ENCODE measurements at regions not wholly inside any gene's neighbourhood (a gene's known extent, or its start where the extent isn't known, plus 50 kb on each side); places are given as distances from the start of the nearest gene placed in this dataset.
"Not testable (repeated sequence)": the region's sequence is repeated elsewhere in the genome, so short reads cannot be mapped to it uniquely, and the experiment has no call there.

DNA sequence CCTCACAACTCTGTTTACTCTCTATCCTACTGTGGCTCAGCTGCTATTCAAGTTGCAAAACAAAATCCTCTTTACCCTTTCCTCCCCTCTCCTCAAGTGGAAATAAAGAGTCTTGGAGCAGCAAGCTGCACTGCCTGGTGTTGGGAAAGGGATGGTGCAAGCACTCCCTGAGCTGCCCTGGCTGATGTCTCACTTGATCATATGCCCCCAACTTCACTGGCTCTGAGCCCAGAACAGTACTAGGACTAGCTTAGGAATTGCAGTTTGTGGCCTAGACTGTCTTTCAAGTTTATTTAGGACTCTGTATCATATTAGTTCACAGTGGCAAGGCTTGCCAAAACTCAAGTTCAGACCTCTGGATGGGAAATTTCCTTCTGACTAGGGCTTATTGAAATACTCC lies 1683.8 kb upstream of the SEL1L start:
- DNase-seq (ENCODE audit: low read depth): peak; percentile 59

DNA sequence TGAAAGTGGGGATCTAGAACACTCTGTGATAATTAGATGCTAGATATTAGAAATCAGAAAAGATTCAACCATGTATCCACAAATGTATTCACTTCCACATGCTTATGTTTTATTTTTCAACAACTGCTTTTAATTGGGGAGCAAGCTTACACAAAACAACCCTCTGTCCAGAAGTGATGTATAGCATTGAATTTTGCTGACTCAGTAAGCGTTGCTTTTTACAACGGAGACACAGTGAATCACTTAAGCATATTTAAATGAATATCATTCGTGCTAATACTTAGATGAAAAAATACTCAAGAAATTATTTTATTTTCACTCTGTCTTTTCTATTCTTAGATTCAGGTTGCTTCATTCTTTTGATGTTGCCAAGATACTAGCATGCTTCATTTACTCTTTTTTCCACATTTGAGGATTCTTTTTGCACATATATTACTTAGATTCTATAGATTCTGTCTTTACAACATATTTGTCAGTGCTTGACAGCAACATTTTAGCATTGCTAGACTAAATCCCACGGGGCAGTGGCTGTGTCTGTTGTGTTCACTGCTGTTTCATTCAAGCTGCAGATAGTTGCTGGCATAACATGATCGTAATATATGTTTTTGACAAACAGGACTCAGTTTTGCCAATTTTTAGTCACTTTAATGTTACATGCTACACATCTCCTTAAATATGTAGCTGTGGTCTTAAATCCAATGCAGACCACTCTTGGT lies 1714.4 kb upstream of the SEL1L start:
- no peak for DNase-seq (ENCODE audit: low read depth)

DNA sequence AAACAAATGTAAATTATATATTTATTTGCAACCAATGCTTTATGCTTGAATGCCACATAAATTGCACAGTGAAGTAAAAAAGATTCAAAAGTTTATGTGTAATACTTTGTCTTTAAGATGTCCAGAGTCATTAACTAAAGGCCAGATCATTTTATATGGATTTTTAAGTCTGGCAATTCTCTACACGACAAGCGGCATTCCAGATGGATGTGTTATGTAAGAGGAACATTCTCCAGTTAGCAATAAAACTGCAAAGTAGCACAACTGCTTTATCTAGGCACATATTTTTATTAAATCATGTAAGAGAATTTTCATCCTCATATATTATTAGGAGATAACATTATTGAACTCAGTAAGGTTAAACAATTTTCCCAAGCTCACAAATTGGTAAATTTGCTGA lies 1717.7 kb upstream of the SEL1L start:
- DNase-seq (ENCODE audit: low read depth): no peak

DNA sequence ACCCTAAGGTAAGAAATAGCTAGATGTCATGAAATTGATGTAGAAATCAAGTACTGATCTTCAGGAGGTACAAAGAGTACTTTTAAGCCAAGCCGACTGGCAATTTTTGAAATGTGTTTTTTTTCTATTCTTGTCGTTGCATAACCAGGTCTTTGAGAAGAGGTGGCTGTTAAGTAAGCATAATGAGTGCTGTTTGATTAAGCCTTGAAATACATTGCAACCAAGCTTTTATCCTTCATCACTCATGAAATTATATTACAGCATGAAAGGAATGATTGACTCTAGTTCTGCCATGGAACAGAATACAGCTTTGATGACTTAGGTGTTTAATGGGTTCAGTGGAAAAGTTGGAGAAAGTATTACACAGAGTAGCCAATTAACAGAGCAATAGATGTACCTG lies 1720.2 kb upstream of the SEL1L start:
- DNase-seq (ENCODE audit: low read depth): no peak

- no peak for DNase-seq (ENCODE audit: low read depth)
Observed at GRCh38 chr14:83255015-83255726, 1721.5 kb upstream of the SEL1L start.

GRCh38 chr14:83255727-83256090 lies 1722.1 kb upstream of the SEL1L start:
- no peak for DNase-seq (ENCODE audit: low read depth)

DNA sequence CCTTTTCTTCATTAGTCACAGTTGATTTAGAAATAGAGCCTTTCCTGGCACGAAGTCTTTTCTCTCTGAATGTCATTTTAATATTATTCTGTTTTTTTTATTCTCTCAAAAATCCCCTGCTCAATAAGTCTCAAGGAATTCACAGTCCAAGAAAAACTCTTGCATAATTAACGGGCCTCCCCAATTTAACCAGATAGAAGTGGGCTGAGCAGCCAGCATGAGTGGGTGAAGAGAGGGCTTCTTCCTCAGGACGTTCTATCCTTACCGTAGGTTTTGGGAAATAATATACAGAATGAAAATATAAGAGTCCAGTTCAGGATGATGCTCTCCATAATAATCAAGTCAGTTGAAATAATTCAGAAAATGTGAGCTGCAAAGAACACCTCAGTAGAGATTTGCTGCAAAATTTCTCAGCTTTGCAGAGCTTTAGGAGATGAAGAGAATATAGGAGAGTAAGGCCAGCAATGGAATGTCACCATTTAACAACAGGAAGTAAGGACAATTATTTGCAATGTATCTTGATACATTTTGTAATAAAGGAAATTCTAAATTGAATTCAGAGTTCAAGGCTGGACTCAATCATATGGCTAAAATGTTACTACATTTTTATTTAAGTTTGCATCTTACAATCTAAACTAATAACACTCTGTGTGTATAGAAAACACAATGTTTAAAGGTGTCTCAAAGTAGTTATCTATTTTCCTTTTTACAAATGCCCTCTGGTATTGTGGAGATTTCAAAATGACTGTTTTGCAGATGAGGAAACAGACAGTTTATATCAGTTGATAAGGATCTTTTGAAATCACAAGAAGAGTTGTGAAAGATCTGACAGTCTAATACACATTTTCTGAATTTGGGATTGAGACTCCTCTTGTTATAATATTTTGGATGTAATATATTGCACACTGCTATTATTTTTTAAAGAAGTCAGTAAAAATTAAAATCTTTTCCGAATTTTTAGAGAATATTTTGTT lies 1724.1 kb upstream of the SEL1L start:
- no peak for DNase-seq (ENCODE audit: low read depth)

DNA sequence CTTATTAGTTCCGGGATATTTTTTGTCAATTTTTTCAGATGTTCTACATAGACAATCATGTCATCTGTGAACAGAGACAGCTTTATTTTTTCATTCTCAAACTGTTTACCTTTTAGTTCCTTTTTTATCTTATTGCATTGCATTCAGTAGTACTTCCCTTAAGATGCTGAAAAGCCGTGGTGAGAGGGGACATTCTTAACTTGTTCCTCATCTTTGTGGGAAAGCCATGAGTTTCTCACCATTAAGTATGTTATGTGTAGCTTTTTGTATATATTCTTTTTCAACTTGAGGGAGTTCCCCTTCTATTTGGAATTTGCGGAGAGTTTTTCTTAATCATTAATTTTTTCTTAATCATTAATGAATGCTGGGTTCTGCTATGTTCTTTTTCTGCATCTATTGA lies 1727.1 kb upstream of the SEL1L start:
- DNase-seq (ENCODE audit: low read depth): no peak

GRCh38 chr14:83269583-83269982 lies 1735.9 kb upstream of the SEL1L start:
- no peak for DNase-seq (ENCODE audit: low read depth)

DNA sequence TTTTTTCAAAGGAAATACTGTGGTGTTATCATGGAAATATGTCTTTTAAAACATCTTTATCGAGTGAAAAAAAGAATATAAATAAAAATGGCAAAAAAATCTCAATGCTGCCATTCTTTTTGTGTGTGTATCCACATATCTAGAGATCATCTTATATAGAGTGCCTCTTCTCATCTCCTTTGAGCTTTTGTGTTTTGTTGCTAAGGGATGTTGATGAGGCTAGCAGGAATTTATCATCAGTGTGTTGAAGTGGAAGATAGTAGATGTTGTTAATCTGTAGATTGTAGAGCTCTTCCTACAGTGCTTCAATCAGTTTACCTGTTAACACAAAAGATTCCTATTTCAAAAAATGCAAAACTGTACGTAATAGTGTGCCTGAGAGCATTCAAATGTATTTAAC lies 1738.0 kb upstream of the SEL1L start:
- no peak for DNase-seq (ENCODE audit: low read depth)

DNA sequence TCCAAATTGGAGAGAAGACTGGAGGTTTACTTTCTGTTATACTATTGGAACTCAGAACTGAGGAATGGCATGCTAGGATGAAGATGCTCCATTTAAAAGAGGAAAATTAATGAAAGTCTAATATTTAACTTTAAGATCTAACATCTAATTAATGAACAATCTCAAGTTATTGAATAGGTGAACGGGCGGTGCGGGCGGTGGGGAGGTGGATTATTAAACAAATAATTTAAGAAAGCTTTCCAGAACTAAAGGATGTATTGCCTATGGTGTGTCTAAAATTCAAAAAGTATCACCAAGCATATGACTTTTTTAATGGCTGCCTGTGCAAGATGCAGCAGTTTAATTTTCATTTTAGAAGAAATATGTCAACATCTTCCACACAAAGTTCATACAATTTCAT lies 1747.1 kb upstream of the SEL1L start:
- no peak for DNase-seq (ENCODE audit: low read depth)

GRCh38 chr14:83282706-83283105 lies 1749.1 kb upstream of the SEL1L start:
- no peak for DNase-seq (ENCODE audit: low read depth)

DNA sequence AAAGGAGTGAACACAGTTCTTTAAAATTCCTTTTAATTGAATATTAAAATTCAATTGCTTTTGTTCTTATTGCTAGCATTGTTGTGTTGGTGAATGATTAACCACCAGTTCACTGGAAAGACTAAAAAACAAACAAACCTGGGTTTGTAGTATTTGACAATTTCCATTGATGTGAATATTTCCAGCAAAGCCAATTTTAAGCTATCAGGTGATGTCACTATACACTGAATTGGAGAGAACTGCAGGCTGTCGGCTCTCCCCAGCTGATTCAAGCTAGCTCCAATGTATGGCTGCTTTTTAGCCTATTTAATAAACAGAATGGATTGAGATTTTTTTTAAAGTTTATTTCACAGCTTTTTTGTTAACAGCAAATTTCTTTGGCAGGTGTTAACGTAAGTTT lies 1753.6 kb upstream of the SEL1L start:
- DNase-seq (ENCODE audit: low read depth): no peak

DNA sequence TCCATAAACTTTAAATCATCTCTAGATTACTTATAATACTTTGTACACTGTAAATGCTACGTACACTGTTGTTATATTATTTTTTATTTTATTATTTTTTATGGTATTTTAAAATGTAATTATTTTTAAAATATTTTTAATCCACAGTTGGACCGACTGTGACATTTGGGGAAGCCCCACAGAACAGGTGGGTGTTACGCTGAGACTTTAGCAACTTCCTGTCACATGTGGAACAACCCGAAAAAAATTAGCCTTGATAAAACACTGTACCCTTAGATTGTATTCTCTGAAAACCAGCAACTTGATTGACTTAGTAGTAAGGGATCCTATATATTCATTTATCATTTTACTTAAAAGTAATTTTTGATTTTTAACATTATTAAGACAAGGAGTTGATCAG lies 1755.7 kb upstream of the SEL1L start:
- no peak for DNase-seq (ENCODE audit: low read depth)

DNA sequence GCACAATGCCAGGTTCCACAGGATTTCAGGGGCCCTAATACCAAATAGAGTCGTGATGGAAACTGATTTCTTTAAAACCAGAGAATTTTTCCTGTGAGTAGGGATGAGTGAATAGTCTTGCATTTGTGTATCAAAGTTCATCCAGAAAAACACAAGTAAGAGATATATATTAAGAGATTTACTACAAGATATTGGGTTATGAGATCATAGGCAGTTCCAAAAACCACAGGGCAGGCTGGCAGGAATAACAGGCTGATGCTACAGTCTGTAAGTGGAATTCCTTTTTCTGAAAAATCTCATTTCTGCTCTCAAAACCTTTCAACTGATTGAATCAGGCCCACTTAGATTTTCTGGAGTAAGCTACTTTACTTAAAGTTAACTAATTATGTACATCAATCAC lies 1756.2 kb upstream of the SEL1L start:
- no peak for DNase-seq (ENCODE audit: low read depth)

DNA sequence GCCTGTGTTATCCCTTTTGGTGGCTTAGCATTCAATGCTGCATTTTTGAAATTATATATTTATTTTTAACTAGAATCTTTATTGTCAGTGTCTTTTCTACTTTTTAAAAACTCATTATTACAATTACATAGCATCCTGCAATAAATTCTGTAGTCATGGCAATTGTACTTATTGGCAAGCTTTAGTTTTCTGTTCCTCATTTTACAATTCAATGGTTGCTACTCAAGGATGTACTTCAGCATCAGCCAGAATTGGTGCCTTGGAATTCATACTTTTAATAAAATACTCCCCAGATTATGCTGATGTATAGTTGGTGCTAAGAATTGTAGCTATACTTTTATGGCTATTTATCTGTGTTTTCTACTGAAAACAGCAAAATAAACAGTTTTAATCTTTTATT lies 1756.8 kb upstream of the SEL1L start:
- DNase-seq (ENCODE audit: low read depth): no peak

- DNase-seq (ENCODE audit: low read depth): no peak
Observed at GRCh38 chr14:83291714-83292113, 1758.1 kb upstream of the SEL1L start.

- peak; percentile 63 for DNase-seq (ENCODE audit: low read depth)
Observed at GRCh38 chr14:83294941-83295340, 1761.3 kb upstream of the SEL1L start.

GRCh38 chr14:83297361-83297760 lies 1763.7 kb upstream of the SEL1L start:
- DNase-seq (ENCODE audit: low read depth): no peak

DNA sequence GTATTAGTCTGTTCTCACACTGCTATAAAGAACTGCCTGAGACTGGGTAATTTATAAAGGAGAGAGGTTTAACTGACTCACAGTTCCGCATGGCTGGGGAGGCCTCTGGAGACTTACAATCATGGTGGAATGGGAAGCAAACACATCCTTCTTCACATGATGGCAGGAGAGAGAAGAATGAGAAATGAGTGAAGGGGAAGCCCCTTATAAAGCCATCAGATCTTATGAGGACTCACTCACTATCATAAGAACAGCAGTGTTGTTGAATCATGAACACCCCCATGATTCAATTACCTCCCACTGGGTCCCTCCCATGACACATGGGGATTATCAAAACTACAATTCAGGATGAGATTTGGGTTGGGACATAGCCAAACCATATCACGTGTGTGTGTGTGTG lies 1764.4 kb upstream of the SEL1L start:
- DNase-seq (ENCODE audit: low read depth): not testable (repeated sequence)

DNA sequence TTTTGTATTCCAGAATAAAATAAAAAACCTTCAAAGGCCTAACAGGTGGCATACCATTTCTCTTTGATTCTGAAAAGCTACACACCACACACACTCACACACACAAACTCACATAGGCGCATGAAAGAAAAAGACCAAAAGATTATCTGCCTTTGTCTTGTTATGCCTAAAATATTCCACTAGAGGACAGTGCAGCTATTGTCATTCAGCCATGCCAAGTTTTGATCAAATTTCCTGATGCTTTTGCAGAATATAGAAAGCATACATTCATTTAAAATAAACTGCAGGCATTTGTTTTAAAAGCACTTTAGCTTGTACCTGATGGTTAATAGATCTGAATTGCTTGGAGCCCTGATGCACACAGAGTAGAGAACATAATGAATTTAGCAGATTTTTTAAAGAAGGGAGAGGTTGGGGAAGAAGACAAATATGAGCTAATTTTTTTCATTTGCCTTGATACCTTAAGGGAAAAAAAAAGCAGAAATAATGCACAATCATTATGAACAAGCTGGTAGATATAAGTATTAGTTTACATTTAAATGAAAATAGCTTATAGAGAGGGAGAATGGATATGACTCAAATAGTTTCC lies 1766.9 kb upstream of the SEL1L start:
- DNase-seq (ENCODE audit: low read depth): peak; percentile 69

GRCh38 chr14:83301791-83302190 lies 1768.1 kb upstream of the SEL1L start:
- DNase-seq (ENCODE audit: low read depth): no peak

All from HS-27A (cell line).